Peyer's patch (tissue), 4 donors: ENCODE measurements at regions not wholly inside any gene's neighbourhood (a gene's known extent, or its start where the extent isn't known, plus 50 kb on each side); places are given as distances from the start of the nearest gene placed in this dataset.

Experiments used
- POLR2A ChIP-seq, 2 donors: fragments of 450-650 bp; IDR thresholded peaks; one replicate each; pipeline ENCODE4 v1.5.1; 2017; ENCODE audit warnings: antibody characterized with exemption in 2 of 2, mild to moderate bottlenecking in 2 of 2, moderate library complexity in 2 of 2
- TF ChIP-seq, protein P1 (sequence below), 6 experiments: fragments of 450-650 bp in 4 of 6; fragments of 200-600 bp in 2 of 6; sonication (generic) in 1 of 6; IDR thresholded peaks; one replicate each; pipeline ENCODE4 v1.5.1; 2017 to 2019; ENCODE audit warnings: antibody characterized with exemption in 6 of 6, mild to moderate bottlenecking in 3 of 6, moderate library complexity in 1 of 6

DNA sequence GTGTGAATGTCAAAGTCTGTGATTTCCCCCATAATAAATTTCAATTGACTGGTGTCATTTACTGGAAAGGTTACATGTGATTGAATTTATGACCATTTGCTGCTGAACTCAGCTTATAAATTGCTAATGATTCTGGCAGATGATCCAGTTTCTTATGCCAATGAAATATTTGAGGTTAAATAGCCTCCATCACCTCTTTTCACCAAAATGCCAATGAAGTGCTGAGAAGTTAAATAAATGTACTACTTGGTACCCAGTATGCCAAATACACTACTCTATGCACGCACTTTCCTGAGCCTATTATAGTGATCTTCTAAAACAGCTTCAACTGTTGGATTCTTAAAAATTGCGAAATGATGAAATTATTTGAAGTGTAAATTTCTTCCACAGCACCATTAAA is 741.4 kb downstream of the PLA2G4A start:
- TF ChIP-seq, protein P1, sequence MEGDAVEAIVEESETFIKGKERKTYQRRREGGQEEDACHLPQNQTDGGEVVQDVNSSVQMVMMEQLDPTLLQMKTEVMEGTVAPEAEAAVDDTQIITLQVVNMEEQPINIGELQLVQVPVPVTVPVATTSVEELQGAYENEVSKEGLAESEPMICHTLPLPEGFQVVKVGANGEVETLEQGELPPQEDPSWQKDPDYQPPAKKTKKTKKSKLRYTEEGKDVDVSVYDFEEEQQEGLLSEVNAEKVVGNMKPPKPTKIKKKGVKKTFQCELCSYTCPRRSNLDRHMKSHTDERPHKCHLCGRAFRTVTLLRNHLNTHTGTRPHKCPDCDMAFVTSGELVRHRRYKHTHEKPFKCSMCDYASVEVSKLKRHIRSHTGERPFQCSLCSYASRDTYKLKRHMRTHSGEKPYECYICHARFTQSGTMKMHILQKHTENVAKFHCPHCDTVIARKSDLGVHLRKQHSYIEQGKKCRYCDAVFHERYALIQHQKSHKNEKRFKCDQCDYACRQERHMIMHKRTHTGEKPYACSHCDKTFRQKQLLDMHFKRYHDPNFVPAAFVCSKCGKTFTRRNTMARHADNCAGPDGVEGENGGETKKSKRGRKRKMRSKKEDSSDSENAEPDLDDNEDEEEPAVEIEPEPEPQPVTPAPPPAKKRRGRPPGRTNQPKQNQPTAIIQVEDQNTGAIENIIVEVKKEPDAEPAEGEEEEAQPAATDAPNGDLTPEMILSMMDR (IDR thresholded peaks at IDR 0.05), result no peak
- no peak for TF ChIP-seq POLR2A (IDR thresholded peaks at IDR 0.05)
